ENCODE measurements at regions not wholly inside any gene's neighbourhood (a gene's known extent, or its start where the extent isn't known, plus 50 kb on each side); places are given as distances from the start of the nearest gene placed in this dataset.

- TF ChIP-seq CTCF (IDR thresholded peaks at IDR 0.05; ENCODE audit: borderline replicate concordance, insufficient read depth, low read depth, low read length) = no peak
- no peak overlapping the region for H3K4me3 ChIP-seq (ENCODE audit: low read depth, low read length)
Measured at GRCh38 chr13:78190296-78190695, 271.7 kb upstream of the EDNRB start.

GRCh38 chr13:78187781-78188180 is 269.1 kb upstream of the EDNRB start:
- no peak overlapping the region for H3K4me3 ChIP-seq (ENCODE audit: low read depth, low read length)
- no peak for TF ChIP-seq CTCF (IDR thresholded peaks at IDR 0.05; ENCODE audit: borderline replicate concordance, insufficient read depth, low read depth, low read length)

GRCh38 chr13:78185700-78186099 is 267.1 kb upstream of the EDNRB start:
- TF ChIP-seq CTCF (IDR thresholded peaks at IDR 0.05; ENCODE audit: borderline replicate concordance, insufficient read depth, low read depth, low read length) = no peak
- H3K4me3 ChIP-seq (ENCODE audit: low read depth, low read length) = no peak overlapping the region

GRCh38 chr13:78183732-78184131 is 265.1 kb upstream of the EDNRB start:
- TF ChIP-seq CTCF (IDR thresholded peaks at IDR 0.05; ENCODE audit: borderline replicate concordance, insufficient read depth, low read depth, low read length) = no peak
- H3K4me3 ChIP-seq (ENCODE audit: low read depth, low read length) = no peak overlapping the region

- no peak for TF ChIP-seq CTCF (IDR thresholded peaks at IDR 0.05; ENCODE audit: borderline replicate concordance, insufficient read depth, low read depth, low read length)
- H3K4me3 ChIP-seq (ENCODE audit: low read depth, low read length) = no peak overlapping the region
Measured at GRCh38 chr13:78182813-78183212, 264.2 kb upstream of the EDNRB start.

- TF ChIP-seq CTCF (IDR thresholded peaks at IDR 0.05; ENCODE audit: borderline replicate concordance, insufficient read depth, low read depth, low read length) = no peak
- no peak overlapping the region for H3K4me3 ChIP-seq (ENCODE audit: low read depth, low read length)
Measured at GRCh38 chr13:78177306-78177705, 258.7 kb upstream of the EDNRB start.

GRCh38 chr13:78176880-78177279 is 258.2 kb upstream of the EDNRB start:
- no peak for TF ChIP-seq CTCF (IDR thresholded peaks at IDR 0.05; ENCODE audit: borderline replicate concordance, insufficient read depth, low read depth, low read length)

More at GRCh38 chr13:78176880-78177279, 258.2 kb upstream of the EDNRB start:
- no peak overlapping the region for H3K4me3 ChIP-seq (ENCODE audit: low read depth, low read length)
